ENCODE measurements at regions not wholly inside any gene's neighbourhood (a gene's known extent, or its start where the extent isn't known, plus 50 kb on each side); places are given as distances from the start of the nearest gene placed in this dataset.

DNA sequence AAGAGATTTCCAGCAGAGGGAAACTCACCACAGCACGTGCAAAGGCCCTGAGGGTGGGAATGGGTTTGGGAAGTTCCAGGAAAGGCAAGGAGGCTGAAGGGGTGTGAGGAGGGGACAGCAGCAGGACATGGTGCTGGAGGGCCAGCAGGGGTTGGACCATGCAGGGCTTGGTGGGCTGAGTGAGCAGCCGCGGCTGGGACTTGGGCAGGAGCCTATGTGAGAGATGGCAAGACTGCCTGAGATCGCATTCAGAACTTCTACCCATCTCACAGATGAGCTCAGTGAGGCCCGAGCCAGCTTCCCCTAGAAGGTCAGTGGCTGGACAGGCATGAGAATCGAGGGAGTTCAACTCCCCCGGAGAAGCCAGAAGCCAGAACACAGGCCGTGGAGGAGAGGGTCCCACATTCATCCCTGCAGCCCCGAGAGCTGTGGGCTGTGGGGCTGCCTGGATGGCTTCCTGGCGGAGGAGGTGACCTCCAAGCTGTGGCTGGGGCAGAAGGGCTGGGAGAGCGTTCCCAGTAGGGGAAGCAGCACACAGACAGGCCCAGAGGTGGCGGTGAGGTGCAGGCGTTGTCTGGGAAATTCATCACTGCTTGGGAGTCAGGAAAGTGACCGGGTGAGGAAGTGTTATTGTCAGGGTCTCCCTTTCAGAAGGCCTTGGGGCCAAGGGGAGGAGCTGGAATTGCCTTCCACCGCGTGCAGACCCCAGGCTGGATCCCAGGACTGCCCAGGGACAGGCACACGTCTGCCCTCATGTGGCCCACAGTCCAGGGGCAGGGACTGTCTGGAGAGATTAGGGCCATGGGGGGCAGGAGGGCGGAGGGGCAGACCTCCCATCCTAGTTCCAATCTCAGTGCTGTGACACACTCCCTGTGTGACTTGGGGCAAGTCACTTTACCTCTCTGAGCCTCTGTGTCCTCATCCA is 103.8 kb downstream of the CEBPB start:
- Histone ChIP-seq H3K9ac (replicated peaks; ENCODE audit: extremely low read depth, insufficient read depth, low read length) (no peak overlapping the region), H3K4me1 (ENCODE audit: control insufficient read depth, extremely low read depth, insufficient read depth, low read length) (peaks cover 14% of the 10 kb centered on the region), H3K27me3 (ENCODE audit: control insufficient read depth in 2 of 2, insufficient read depth in 2 of 2, low read length in 2 of 2) (no peaks in the 10 kb centered on the region), H4K20me1 (replicated peaks; ENCODE audit: control insufficient read depth, extremely low read depth, insufficient read depth, low read length) (no peaks in the 10 kb centered on the region), H3K79me2 (ENCODE audit: control insufficient read depth, insufficient read depth, low read length) (no peaks in the 10 kb centered on the region), H3K9me1 (replicated peaks; ENCODE audit: control insufficient read depth, extremely low read depth, insufficient read depth, low read length) (no peaks in the 10 kb centered on the region), H3K36me3 (ENCODE audit: control insufficient read depth in 2 of 2, extremely low read depth in 1 of 2, insufficient read depth in 2 of 2, low read length in 2 of 2) (no peaks in the 10 kb centered on the region), H3K27ac (ENCODE audit: insufficient read depth, low read depth, low read length) (no peak overlapping the region), H2AFZ (ENCODE audit: low read depth, low read length) (no peak overlapping the region), H3K4me2 (ENCODE audit: insufficient read depth, low read length) (no peak overlapping the region), H3K9me3 (replicated peaks; ENCODE audit: control insufficient read depth, insufficient read depth, low read length) (no peaks in the 10 kb centered on the region), H3K4me3 (replicated peaks in 1 of 3; ENCODE audit: insufficient read depth in 1 of 3, low read depth in 1 of 3, low read length in 3 of 3) (no peak overlapping the region)
- dilution Hi-C loops (cut with MboI; ENCODE audit: extremely low pct_ligation_motif_present, low sequenced_read_pairs) (no loop called here), intact Hi-C loops (cut with micrococcal nuclease) (no loop called here)
- ChIA-PET CTCF (interaction anchor here (1.1 kb wide), 1 partner anchor 9 kb away, joined by 3 read pairs; no protein-coding TSS in a partner anchor), POLR2A (no interaction called here)
- DNase-seq (ENCODE audit: low read depth, low spot score) (no peak), FAIRE-seq (no peak)
- BruUV-seq (replicated peaks): no TSS peak
- TF ChIP-seq GATA2 (IDR thresholded peaks at IDR 0.05; ENCODE audit: insufficient read depth, insufficient read length, low read depth, low read length) (no peak), EZH2 (IDR thresholded peaks at IDR 0.05; ENCODE audit: borderline replicate concordance, low read depth, low read length, severe bottlenecking) (no peak), CTCF (IDR thresholded peaks at IDR 0.05; ENCODE audit: extremely low read depth in 1 of 2, insufficient read depth in 1 of 2, low read depth in 1 of 2, low read length in 2 of 2) (no peak), JUN (IDR thresholded peaks at IDR 0.05; ENCODE audit: borderline replicate concordance, insufficient read depth, insufficient read length, low read depth) (no peak), POLR2A (IDR thresholded peaks at IDR 0.05; ENCODE audit: low read depth, low read length) (no peak), FOS (IDR thresholded peaks at IDR 0.05; ENCODE audit: borderline replicate concordance, insufficient read depth, low read length) (no peak), MYC (IDR thresholded peaks at IDR 0.05; ENCODE audit: low read depth, low read length) (no peak), POLR2AphosphoS5 (IDR thresholded peaks at IDR 0.05; ENCODE audit: insufficient read depth, low read depth, low read length) (no peak)
- TF ChIP-seq, protein P1, sequence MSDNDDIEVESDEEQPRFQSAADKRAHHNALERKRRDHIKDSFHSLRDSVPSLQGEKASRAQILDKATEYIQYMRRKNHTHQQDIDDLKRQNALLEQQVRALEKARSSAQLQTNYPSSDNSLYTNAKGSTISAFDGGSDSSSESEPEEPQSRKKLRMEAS (IDR thresholded peaks at IDR 0.05; ENCODE audit: insufficient read depth, insufficient read length): no peak

All from endothelial cell of umbilical vein (primary cell).